Activated naive CD4-positive, alpha-beta T cell treated with anti-CD3 and anti-CD28 coated beads, Interleukin-2, amount 50 U/mL, for 72 hours (primary cell): ENCODE measurements at regions not wholly inside any gene's neighbourhood (a gene's known extent, or its start where the extent isn't known, plus 50 kb on each side); places are given as distances from the start of the nearest gene placed in this dataset.

Experiments
- ATAC-seq, 2 donors: fragments of 150-1000 bp; cut with Tn5 transposase; 2 replicates each; pipeline ENCODE4 v1.10.0; 2021; ENCODE audit warnings: mild to moderate bottlenecking in 2 of 2, moderate library complexity in 2 of 2
- DNase-seq, 2 donors: peaks; one replicate each; pipeline ENCODE4 v3.0.0; 2021 to 2022; ENCODE audit warnings: low spot score in 2 of 2
- H3K27ac Mint-ChIP-seq, 2 donors: one replicate each; pipeline ENCODE4 v1.8.0; 2022; ENCODE audit warnings: mild to moderate bottlenecking in 2 of 2, mixed read lengths in 2 of 2
- H3K36me3 Mint-ChIP-seq, 2 donors: one replicate each; pipeline ENCODE4 v1.8.0; 2022; ENCODE audit warnings: mixed read lengths in 2 of 2
- H3K9me3 Mint-ChIP-seq, 2 donors: one replicate each; pipeline ENCODE4 v1.8.0; 2022; ENCODE audit warnings: mixed read lengths in 2 of 2

GRCh38 chr9:126556560-126557250, 57.0 kb upstream of the LMX1B start:
- Mint-ChIP-seq H3K9me3 (no peaks in the 10 kb centered on the region), H3K27ac (no peak overlapping the region), H3K36me3 (no peaks in the 10 kb centered on the region)
- DNase-seq, result no peak
- no peak for ATAC-seq

GRCh38 chr9:126558051-126558665, 55.6 kb upstream of the LMX1B start:
- H3K9me3 Mint-ChIP-seq, result no peaks in the 10 kb centered on the region
- no peaks in the 10 kb centered on the region for H3K36me3 Mint-ChIP-seq
- peak; percentile 64 to 72 for ATAC-seq
- H3K27ac Mint-ChIP-seq, result no peak overlapping the region
- DNase-seq, result peak in 1 of 2 donors; percentile 76

- ATAC-seq (no peak), DNase-seq (no peak)
- Mint-ChIP-seq H3K27ac (no peak overlapping the region), H3K9me3 (no peaks in the 10 kb centered on the region), H3K36me3 (no peaks in the 10 kb centered on the region)
Observed at GRCh38 chr9:126559296-126559695, 54.4 kb upstream of the LMX1B start.

- DNase-seq, result no peak
- no peak for ATAC-seq
- Mint-ChIP-seq H3K27ac (no peak overlapping the region), H3K9me3 (no peaks in the 10 kb centered on the region), H3K36me3 (no peaks in the 10 kb centered on the region)
Observed at GRCh38 chr9:126561582-126561981, 52.1 kb upstream of the LMX1B start.

- Mint-ChIP-seq H3K27ac (no peak overlapping the region), H3K9me3 (no peaks in the 10 kb centered on the region), H3K36me3 (no peaks in the 10 kb centered on the region)
- ATAC-seq (no peak), DNase-seq (no peak)
Observed at GRCh38 chr9:126563556-126563955, 50.2 kb upstream of the LMX1B start.
